ENCODE measurements at regions not wholly inside any gene's neighbourhood (a gene's known extent, or its start where the extent isn't known, plus 50 kb on each side); places are given as distances from the start of the nearest gene placed in this dataset.
"Not testable (repeated sequence)": the region's sequence is repeated elsewhere in the genome, so short reads cannot be mapped to it uniquely, and the experiment has no call there.

DNA sequence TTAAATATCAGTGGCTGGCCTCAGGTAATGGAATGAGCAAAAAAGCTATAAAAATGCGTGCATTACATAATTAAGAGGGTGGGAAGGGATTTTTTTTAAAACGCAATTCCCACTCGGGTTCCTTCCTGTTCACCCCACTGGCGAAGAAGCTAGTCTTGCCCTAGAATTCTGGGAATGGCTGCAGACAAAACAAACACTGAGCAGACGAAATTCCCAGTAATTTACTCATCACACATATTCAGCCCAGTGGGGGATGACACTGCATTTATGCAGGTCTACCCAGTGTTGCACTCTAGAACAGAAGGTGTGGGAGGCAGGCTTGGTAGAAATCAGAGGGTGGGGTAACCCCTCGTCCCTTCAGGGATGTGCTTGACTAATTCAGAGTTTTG is 2695.0 kb upstream of the DEFB115 start:
- no peak for DNase-seq

DNA sequence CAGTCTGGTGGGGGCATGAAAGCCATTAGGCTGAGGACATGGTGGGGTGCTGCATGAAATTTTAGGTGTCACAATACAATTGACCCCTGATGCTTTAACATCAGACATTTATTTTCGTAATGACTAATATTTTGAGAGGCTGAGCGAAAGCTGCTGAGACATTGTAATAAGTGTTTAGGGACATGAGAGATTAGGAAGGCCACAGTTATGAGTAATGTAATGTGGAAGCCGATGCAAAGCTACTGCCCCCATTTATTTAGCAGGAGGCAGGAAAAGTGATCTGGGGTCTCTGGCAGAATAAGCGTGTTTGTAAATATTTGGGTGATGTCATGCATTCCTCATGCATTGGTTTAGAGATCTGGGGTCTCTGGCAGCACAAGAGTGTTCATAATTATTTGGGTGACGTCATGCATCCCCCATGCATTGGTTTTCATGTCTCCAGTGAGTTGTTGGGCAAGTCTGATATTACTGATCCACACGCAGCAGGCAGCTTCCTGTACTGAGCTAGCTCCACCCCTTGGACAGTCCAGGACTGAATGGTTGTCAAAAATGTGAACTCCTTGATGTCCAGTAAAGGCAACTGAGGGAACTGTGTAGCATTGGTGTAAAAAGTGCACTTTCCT is 2694.5 kb upstream of the DEFB115 start:
- DNase-seq, result not testable (repeated sequence)

DNA sequence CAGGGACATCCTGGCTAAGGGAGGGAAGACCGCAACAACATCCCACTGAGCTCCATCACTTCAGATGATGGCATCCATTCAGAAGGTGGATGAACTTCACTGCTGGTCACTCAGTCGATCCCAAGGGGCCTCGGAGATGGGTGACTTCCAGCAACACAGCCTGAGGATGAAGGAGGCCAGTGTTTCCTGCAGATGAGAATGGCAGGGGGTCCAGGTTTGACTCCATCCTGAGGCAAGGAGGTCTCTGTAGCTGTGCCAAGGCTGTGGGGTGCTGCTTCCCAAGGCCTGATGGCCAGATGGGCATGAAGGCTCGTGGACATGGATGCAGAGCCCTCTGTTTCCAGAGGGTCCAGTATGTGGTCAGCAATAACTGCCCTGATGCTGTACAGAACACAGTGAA is 2693.4 kb upstream of the DEFB115 start:
- DNase-seq, result not testable (repeated sequence)

GRCh38 chr20:28564688-28565463 is 2692.6 kb upstream of the DEFB115 start:
- not testable (repeated sequence) for DNase-seq

GRCh38 chr20:28575991-28576390 is 2681.5 kb upstream of the DEFB115 start:
- not testable (repeated sequence) for DNase-seq

DNA sequence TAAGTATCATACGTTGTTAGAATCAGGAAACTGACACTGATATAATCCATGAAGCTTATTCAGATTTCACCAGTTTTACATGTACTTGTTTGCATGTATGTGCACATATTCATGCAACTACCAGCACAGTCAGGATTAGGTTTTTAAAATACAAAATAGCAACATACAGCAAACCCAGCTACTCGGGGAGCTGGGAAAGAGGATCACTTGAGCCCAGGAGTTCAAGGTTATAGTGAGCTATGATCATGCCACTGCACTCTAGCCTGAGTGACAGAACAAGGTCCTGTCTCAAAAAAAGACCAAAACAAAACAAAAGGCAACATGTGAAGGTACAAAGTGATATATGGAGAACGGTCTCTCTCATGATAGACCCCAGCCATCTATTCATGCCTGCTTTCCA is 2665.8 kb upstream of the DEFB115 start:
- not testable (repeated sequence) for DNase-seq

- DNase-seq, result not testable (repeated sequence)
These were observed 2664.1 kb upstream of the DEFB115 start for GRCh38 chr20:28593383-28593782.

DNA sequence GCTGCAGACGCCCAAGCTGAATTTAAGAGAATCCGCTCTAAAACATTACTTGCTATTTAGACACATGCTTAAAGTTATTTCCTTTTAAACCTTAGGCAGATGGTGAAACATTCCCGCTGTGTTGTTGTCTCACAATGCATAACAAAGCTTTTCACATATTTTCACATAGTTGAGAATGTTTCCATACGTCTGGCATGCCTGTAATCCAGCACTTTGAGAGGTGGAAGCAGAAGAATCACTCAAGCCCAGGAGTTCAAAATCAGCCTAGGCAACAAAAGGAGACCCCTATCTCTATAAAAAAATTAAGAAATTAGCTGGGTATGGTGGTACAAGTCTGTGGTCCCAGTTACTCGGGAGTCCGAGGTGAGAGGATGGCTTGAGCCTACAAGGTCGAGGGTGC is 2663.0 kb upstream of the DEFB115 start:
- DNase-seq, result not testable (repeated sequence)

DNA sequence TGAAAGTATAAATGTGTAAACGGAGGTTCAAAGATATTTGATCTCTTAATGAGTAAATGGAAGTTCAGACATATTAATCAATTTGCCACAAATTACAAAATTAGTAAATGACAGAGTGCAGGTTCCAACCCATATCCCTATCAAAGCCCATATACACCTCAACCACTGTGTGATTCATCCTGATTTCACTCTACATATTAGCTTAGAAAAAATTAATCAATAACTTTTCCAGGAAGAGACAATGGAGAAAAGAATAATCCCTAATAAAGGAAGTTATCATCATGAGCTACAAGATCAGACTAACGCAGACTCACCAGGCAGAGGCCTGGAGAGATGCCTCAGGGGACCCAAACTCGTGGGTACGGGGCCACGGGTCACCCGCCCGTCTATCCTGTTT is 2655.5 kb upstream of the DEFB115 start:
- not testable (repeated sequence) for DNase-seq

DNA sequence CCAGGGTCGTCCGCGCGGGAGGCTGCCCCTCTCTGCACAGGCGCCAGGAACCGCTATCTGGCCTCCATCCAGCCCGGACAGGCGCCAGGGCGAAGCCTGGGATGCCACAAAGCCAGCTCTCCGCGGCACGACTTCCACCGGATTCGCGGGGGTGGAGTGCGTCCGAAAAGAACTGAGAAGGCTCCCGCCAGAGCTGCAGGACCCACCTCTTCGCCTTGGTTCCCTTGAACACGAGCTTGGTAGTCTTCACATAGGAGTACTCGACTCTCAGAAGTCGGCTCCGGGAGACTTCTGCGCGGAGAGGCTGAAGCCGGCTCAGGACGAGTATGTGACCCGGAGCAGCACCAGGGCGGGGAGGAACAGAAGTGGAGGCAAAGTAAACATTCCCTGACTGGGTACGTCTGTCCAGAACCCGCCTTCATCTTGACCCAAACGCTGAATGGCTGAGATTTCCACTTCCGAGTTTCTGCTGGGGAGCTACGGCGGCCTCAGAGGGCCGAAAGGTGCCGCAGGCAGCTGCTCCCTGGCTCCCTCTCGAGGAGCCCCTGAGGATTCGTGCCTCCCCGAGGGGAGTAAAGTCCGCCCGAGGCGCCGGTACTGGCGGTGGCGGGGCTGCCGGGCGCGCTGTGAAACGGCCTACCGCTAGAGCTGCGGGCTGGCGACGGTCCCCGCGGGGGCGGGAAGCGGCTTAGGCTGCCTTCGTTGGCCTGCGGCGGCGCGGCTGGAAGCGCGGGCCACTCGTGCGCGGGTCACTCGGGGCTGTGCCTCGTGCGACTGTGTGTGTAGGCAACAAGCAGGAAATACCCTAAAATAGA is 2654.9 kb upstream of the DEFB115 start:
- peak; percentile 90 for DNase-seq

GRCh38 chr20:28603218-28603577 is 2654.3 kb upstream of the DEFB115 start:
- DNase-seq, result not testable (repeated sequence)

GRCh38 chr20:28616354-28616753 is 2641.1 kb upstream of the DEFB115 start:
- no peak for DNase-seq

DNA sequence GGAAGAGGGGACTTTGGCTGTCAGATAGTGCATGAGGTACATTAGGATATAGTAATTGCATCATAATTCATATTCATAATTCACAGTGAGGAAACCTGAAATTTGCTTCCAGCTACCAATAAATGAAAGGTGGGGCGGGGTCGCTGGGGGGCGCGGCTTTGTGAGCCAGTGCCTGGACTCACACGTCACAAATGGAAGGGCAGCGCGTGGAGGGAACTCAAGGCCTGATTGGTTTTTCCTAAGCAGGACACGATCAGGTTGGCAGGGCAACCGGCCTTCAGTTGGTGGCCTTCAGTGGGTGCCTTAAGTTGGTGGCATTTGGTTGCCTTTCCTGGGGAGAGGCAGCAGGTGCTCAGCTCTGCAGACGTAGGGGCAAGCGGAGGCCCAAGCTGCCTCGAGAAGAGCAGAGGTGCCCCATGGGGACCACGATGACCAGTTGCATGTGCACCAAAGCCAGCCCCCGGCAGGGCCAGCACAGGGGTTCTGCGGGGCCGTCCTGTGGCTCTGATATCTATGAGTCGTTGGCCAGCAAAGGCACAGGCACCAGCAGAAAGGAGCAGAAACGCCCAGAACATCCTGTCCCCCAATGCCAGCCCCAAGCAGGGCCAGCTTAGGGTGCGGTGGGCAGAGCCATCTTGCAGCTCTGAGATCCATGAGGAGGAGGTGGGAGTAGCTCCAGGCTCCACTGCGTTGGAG is 2637.4 kb upstream of the DEFB115 start:
- DNase-seq, result not testable (repeated sequence)

- DNase-seq, result not testable (repeated sequence)
These were observed 2632.4 kb upstream of the DEFB115 start for GRCh38 chr20:28625112-28625511.

- not testable (repeated sequence) for DNase-seq
These were observed 2616.6 kb upstream of the DEFB115 start for GRCh38 chr20:28640831-28641230.

Data from activated CD8-positive, alpha-beta memory T cell treated with anti-CD3 and anti-CD28 coated beads for 24 hours (primary cell).